IMR-90 (cell line): ENCODE measurements at regions not wholly inside any gene's neighbourhood (a gene's known extent, or its start where the extent isn't known, plus 50 kb on each side); places are given as distances from the start of the nearest gene placed in this dataset.
A peak's percentile ranks its signal among the peaks of the same experiment; 100 is the strongest.

Experiments
- ATAC-seq: fragments of 200-7000 bp; cut with Tn5 transposase; 2 replicates; pipeline ENCODE4 v1.9.1; 2020; ENCODE audit warnings: low read depth, mild to moderate bottlenecking, moderate library complexity
- BruUV-seq: library from RNA; stranded (reverse); fragments of 400-500 nt; replicated peaks from 2 replicates; lab custom pipeline; 2021; lab: Mats Ljungman, UMichigan
- CTCF ChIA-PET: fragments of 300-600 bp; formaldehyde crosslinking; extraction: SDS; loops from one replicate; lab custom pipeline; 2021; ENCODE audit warnings: antibody characterized with exemption; lab: Yijun Ruan, JAX
- POLR2A ChIA-PET: fragments of 300-600 bp; sonication (Branson Sonifier 250); formaldehyde crosslinking; loops from one replicate; lab custom pipeline; 2022; ENCODE audit warnings: antibody characterized with exemption; ENCODE audit not compliant: unreplicated experiment; lab: Charles Lee
- DNase-seq: peaks from one replicate; pipeline ENCODE4 v3.0.0; 2013
- H2AFZ ChIP-seq: replicated peaks from 2 replicates; pipeline ENCODE3; 2013; ENCODE audit warnings: low read length, mild to moderate bottlenecking; ENCODE audit not compliant: poor library complexity
- H2AK5ac ChIP-seq: 2 replicates; pipeline ENCODE4 v1.6.1; 2013; ENCODE audit warnings: low read depth, low read length, inconsistent platforms
- H2AK9ac ChIP-seq: replicated peaks from 2 replicates; pipeline ENCODE3; 2013; ENCODE audit warnings: mild to moderate bottlenecking, low read depth, low read length, moderate library complexity; ENCODE audit not compliant: poor library complexity
- H2BK120ac ChIP-seq: 2 replicates; pipeline ENCODE4 v1.6.1; 2013; ENCODE audit warnings: low read depth, low read length, inconsistent platforms
- H2BK15ac ChIP-seq: 3 replicates; pipeline ENCODE4 v1.6.1; 2013; ENCODE audit warnings: low read depth, low read length, inconsistent platforms
- H2BK20ac ChIP-seq: 2 replicates; pipeline ENCODE4 v1.6.1; 2013; ENCODE audit warnings: low read depth, mild to moderate bottlenecking, inconsistent platforms, low read length, moderate library complexity
- H2BK5ac ChIP-seq: 2 replicates; pipeline ENCODE4 v1.6.1; 2013; ENCODE audit warnings: mild to moderate bottlenecking, low read depth, low read length, inconsistent platforms; ENCODE audit not compliant: poor library complexity, severe bottlenecking
- H3K14ac ChIP-seq: replicated peaks from 2 replicates; pipeline ENCODE4 v1.6.1; 2013; ENCODE audit warnings: low read depth, low read length, inconsistent platforms
- H3K18ac ChIP-seq: 2 replicates; pipeline ENCODE4 v1.6.1; 2013; ENCODE audit warnings: low read depth, low read length, control low read depth
- H3K23ac ChIP-seq: 2 replicates; pipeline ENCODE4 v1.6.1; 2013; ENCODE audit warnings: low read depth, low read length, inconsistent platforms
- H3K27ac ChIP-seq: 2 replicates; pipeline ENCODE4 v1.5.1; 2013; ENCODE audit warnings: mild to moderate bottlenecking, control low read depth, low read length; ENCODE audit not compliant: insufficient read depth
- H3K27me3 ChIP-seq: 2 replicates; pipeline ENCODE4 v1.6.1; 2013; ENCODE audit warnings: low read length; ENCODE audit not compliant: control insufficient read depth, insufficient read depth
- H3K36me3 ChIP-seq: 2 replicates; pipeline ENCODE4 v1.6.1; 2013; ENCODE audit warnings: low read length, mixed read lengths; ENCODE audit not compliant: control insufficient read depth, insufficient read depth
- H3K4ac ChIP-seq: 2 replicates; pipeline ENCODE4 v1.6.1; 2013; ENCODE audit warnings: low read depth, low read length, inconsistent platforms
- H3K4me1 ChIP-seq: 2 replicates; pipeline ENCODE4 v1.6.1; 2013; ENCODE audit warnings: low read length, mixed read lengths; ENCODE audit not compliant: control insufficient read depth, insufficient read depth
- H3K4me2 ChIP-seq: 2 replicates; pipeline ENCODE4 v1.6.1; 2013; ENCODE audit warnings: low read depth, mild to moderate bottlenecking, control low read depth, low read length, moderate library complexity
- H3K4me3 ChIP-seq: 2 replicates; pipeline ENCODE4 v1.5.1; 2013; ENCODE audit warnings: low read depth, mild to moderate bottlenecking, control low read depth, low read length, moderate library complexity; ENCODE audit not compliant: insufficient read depth
- H3K56ac ChIP-seq: 2 replicates; pipeline ENCODE4 v1.6.1; 2013; ENCODE audit warnings: low read length, inconsistent platforms; ENCODE audit not compliant: insufficient read depth; ENCODE audit errors: extremely low read depth
- H3K79me1 ChIP-seq, 2 experiments: 2 replicates each; pipeline ENCODE4 v1.6.1; 2013; ENCODE audit warnings: low read length in 2 of 2, inconsistent platforms in 1 of 2, low read depth in 1 of 2
- H3K9ac ChIP-seq: 2 replicates; pipeline ENCODE4 v1.6.1; 2013; ENCODE audit warnings: low read depth, low read length, control low read depth
- H3K9me1 ChIP-seq: 2 replicates; pipeline ENCODE4 v1.6.1; 2013; ENCODE audit warnings: low read length, inconsistent platforms; ENCODE audit not compliant: insufficient read depth
- H3K9me3 ChIP-seq: 2 replicates; pipeline ENCODE4 v1.6.1; 2013; ENCODE audit warnings: low read length; ENCODE audit not compliant: control insufficient read depth, insufficient read depth
- H4K20me1 ChIP-seq: 2 replicates; pipeline ENCODE4 v1.6.1; 2013; ENCODE audit warnings: low read length, inconsistent platforms; ENCODE audit not compliant: insufficient read depth
- H4K5ac ChIP-seq: 2 replicates; pipeline ENCODE4 v1.6.1; 2013; ENCODE audit warnings: mild to moderate bottlenecking, low read depth, low read length, control low read depth
- H4K8ac ChIP-seq, 2 experiments: 2 replicates each; pipeline ENCODE4 v1.6.1; 2013; ENCODE audit warnings: low read depth in 2 of 2, low read length in 2 of 2, control low read depth in 1 of 2, inconsistent platforms in 1 of 2
- H4K91ac ChIP-seq: 2 replicates; pipeline ENCODE4 v1.6.1; 2013; ENCODE audit warnings: low read depth, low read length, inconsistent platforms; ENCODE audit not compliant: insufficient read depth
- BHLHE40 ChIP-seq: fragments of 150-350 bp; IDR thresholded peaks from 2 replicates; pipeline ENCODE4 v1.6.1; 2016; ENCODE audit warnings: mild to moderate bottlenecking, low read depth, low read length
- CEBPB ChIP-seq: IDR thresholded peaks from 2 replicates; pipeline ENCODE4 v1.6.1; 2012; ENCODE audit warnings: low read depth, low read length, improper control_type of control experiment
- CTCF ChIP-seq: conservative IDR thresholded peaks from 2 replicates; pipeline ENCODE4 v1.5.1; 2012; ENCODE audit warnings: mild to moderate bottlenecking, low read depth, low read length, improper control_type of control experiment
- ELK1 ChIP-seq: fragments of 150-350 bp; IDR thresholded peaks from 2 replicates; pipeline ENCODE4 v1.6.1; 2016; ENCODE audit warnings: low read depth, mild to moderate bottlenecking, low read length, moderate library complexity, borderline replicate concordance
- FOS ChIP-seq: fragments of 150-350 bp; IDR thresholded peaks from 2 replicates; pipeline ENCODE4 v1.6.1; 2016; ENCODE audit warnings: low read depth, low read length
- MAFK ChIP-seq: IDR thresholded peaks from 2 replicates; pipeline ENCODE4 v1.6.1; 2012; ENCODE audit warnings: low read depth, low read length, improper control_type of control experiment
- MAZ ChIP-seq: IDR thresholded peaks from 2 replicates; pipeline ENCODE4 v1.6.1; 2012; ENCODE audit warnings: low read depth, mild to moderate bottlenecking, low read length, improper control_type of control experiment, moderate library complexity, borderline replicate concordance
- MXI1 ChIP-seq: IDR thresholded peaks from 2 replicates; pipeline ENCODE4 v1.6.1; 2012; ENCODE audit warnings: low read depth, mild to moderate bottlenecking, low read length, moderate library complexity, borderline replicate concordance
- NFE2L2 ChIP-seq: fragments of 150-350 bp; IDR thresholded peaks from 2 replicates; pipeline ENCODE4 v1.6.1; 2016; ENCODE audit warnings: low read depth, mild to moderate bottlenecking, low read length
- POLR2A ChIP-seq: IDR thresholded peaks from 2 replicates; pipeline ENCODE4 v1.6.1; 2012; ENCODE audit warnings: mild to moderate bottlenecking, low read depth, low read length
- RAD21 ChIP-seq: IDR thresholded peaks from 2 replicates; pipeline ENCODE4 v1.6.1; 2012; ENCODE audit warnings: low read length, improper control_type of control experiment
- RCOR1 ChIP-seq: IDR thresholded peaks from 2 replicates; pipeline ENCODE4 v1.6.1; 2012; ENCODE audit warnings: mild to moderate bottlenecking, low read length, improper control_type of control experiment; ENCODE audit not compliant: insufficient replicate concordance
- RFX5 ChIP-seq: IDR thresholded peaks from 2 replicates; pipeline ENCODE4 v1.8.0; 2012; ENCODE audit warnings: low read depth, mild to moderate bottlenecking, low read length, moderate library complexity
- USF2 ChIP-seq: fragments of 150-350 bp; IDR thresholded peaks from 2 replicates; pipeline ENCODE4 v1.6.1; 2017; ENCODE audit warnings: mild to moderate bottlenecking, antibody characterized with exemption, low read length, low read depth
- WGBS, 2 experiments: methylation state at CpG; one replicate each; pipeline versions ENCODE4 v1.1.5 to v1.1.7; 2013; ENCODE audit warnings: missing lambda C conversion rate in 2 of 2; ENCODE audit not compliant: insufficient read length in 1 of 2; ENCODE audit errors: extremely low coverage in 2 of 2; 5-methylcytosine and 5-hydroxymethylcytosine counted together
- dilution Hi-C: fragments of 300-500 bp; cut with HindIII; formaldehyde crosslinking; loops from one replicate; pipeline ENCODE4 v1.14.3; 2018; ENCODE audit warnings: low sequenced_read_pairs; ENCODE audit not compliant: unreplicated experiment
- in situ Hi-C: fragments of 300-500 bp; cut with MboI; formaldehyde crosslinking; loops from 3 replicates; pipeline ENCODE4 v1.14.3; 2019; ENCODE audit warnings: low sequenced_read_pairs, inconsistent platforms, mixed read lengths
- intact Hi-C: fragments of 100-400 bp; cut with micrococcal nuclease; formaldehyde crosslinking; loops from 2 replicates; pipeline ENCODE4 v1.10.0; 2022

- H3K4me3 ChIP-seq, result peak overlapping the region; percentile 42
- H2AK5ac ChIP-seq, result no peak overlapping the region
- no peaks in the 10 kb centered on the region for H3K9me1 ChIP-seq
- peak overlapping the region; percentile 40; the same call in 1 of the 2 replicates for H3K14ac ChIP-seq
- H2AK9ac ChIP-seq, result no peak overlapping the region
- H4K20me1 ChIP-seq, result no peaks in the 10 kb centered on the region
- no peaks in the 10 kb centered on the region for H3K4me1 ChIP-seq
- dilution Hi-C loops, result loop anchor here (25.0 kb wide), 1 partner anchor 512 kb away; no protein-coding TSS in a partner anchor
- no peak overlapping the region for H2BK20ac ChIP-seq
- BruUV-seq, result no TSS peak
- no peak overlapping the region for H3K56ac ChIP-seq
- ChIA-PET POLR2A (no interaction called here), CTCF (no interaction called here)
- in situ Hi-C loops, result no loop called here
- H3K4me2 ChIP-seq, result peak overlapping the region; percentile 96
- no peak overlapping the region for H2BK5ac ChIP-seq
- H3K27me3 ChIP-seq, result peaks cover 37% of the 10 kb centered on the region
- H4K91ac ChIP-seq, result no peak overlapping the region
- intact Hi-C loops, result no loop called here
- DNase-seq (peak; percentile 7), ATAC-seq (peak; percentile 75)
- H3K79me1 ChIP-seq, result no peaks in the 10 kb centered on the region
- no peak overlapping the region; the same call in 2 of the 3 replicates for H2BK15ac ChIP-seq
- no peaks in the 10 kb centered on the region for H3K36me3 ChIP-seq
- no peak overlapping the region; a peak in 1 of 4 replicates for H4K8ac ChIP-seq
- H3K9ac ChIP-seq, result no peak overlapping the region
- no peak overlapping the region for H3K27ac ChIP-seq
- H3K23ac ChIP-seq, result no peak overlapping the region
- H3K4ac ChIP-seq, result peak overlapping the region; percentile 10; the same call in 1 of the 2 replicates
- 0% methylated on average over 4 of the region's 48 CpGs; no CpG with 5 or more reads in 1 of the 2 experiments for WGBS, 2 experiments
- H3K18ac ChIP-seq, result peak overlapping the region; percentile 46; the same call in 1 of the 2 replicates
- H4K5ac ChIP-seq, result no peak overlapping the region; the same call in 1 of the 2 replicates
- peaks cover 3% of the 10 kb centered on the region; the same call in 1 of the 2 replicates for H3K9me3 ChIP-seq
- H2BK120ac ChIP-seq, result peak overlapping the region; percentile 10; the same call in 1 of the 2 replicates
- peak overlapping the region; percentile 89 for H2AFZ ChIP-seq
- TF ChIP-seq MAFK (no peak), ELK1 (no peak), FOS (no peak), MXI1 (no peak), NFE2L2 (no peak), POLR2A (no peak), RFX5 (no peak), RCOR1 (no peak), RAD21 (peak; percentile 57), MAZ (no peak; the same call in 1 of the 2 replicates), USF2 (no peak), CTCF (peak; percentile 42), BHLHE40 (no peak), CEBPB (no peak)
Observed at GRCh38 chr7:22549667-22550513, 49.9 kb upstream of the STEAP1B start.
